SK-N-SH (cell line): ENCODE measurements at regions not wholly inside any gene's neighbourhood (a gene's known extent, or its start where the extent isn't known, plus 50 kb on each side); places are given as distances from the start of the nearest gene placed in this dataset.

Experiments used
- CTCF ChIA-PET: fragments of 300-600, 350-600 bp; formaldehyde crosslinking; extraction: SDS; loops from one replicate; lab custom pipeline; 2021; lab: Yijun Ruan, JAX
- POLR2A ChIA-PET: fragments of 350-600 bp; sonication (Branson Sonifier 250); formaldehyde crosslinking; extraction: SDS; loops from one replicate; lab custom pipeline; 2020; ENCODE audit warnings: antibody characterized with exemption, inconsistent platforms; lab: Yijun Ruan, JAX
- DNase-seq: peaks from one replicate; pipeline ENCODE4 v3.0.0; 2012
- H2AFZ ChIP-seq: fragments of 200-600 bp; sonication (generic); 2 replicates; pipeline ENCODE4 v1.8.1; 2016; ENCODE audit warnings: antibody characterized with exemption, mild to moderate bottlenecking, low read depth
- H3F3A ChIP-seq: fragments of 200-600 bp; sonication (generic); replicated peaks from 2 replicates; pipeline ENCODE3; 2016; ENCODE audit warnings: antibody characterized with exemption, mild to moderate bottlenecking; ENCODE audit not compliant: insufficient read depth
- H3K27ac ChIP-seq, 2 experiments: fragments of 200-500 bp in 1 of 2; fragments of 200-600 bp in 1 of 2; sonication (Bioruptor generic) in 1 of 2; sonication (generic), shearing (Covaris generic) in 1 of 2; 2 replicates each; pipeline versions ENCODE4 v1.5.1 to v1.6.1; 2014 to 2016; ENCODE audit warnings: low read depth in 2 of 2, inconsistent platforms in 1 of 2, low read length in 1 of 2, mild to moderate bottlenecking in 1 of 2, mixed read lengths in 1 of 2
- H3K27me3 ChIP-seq: fragments of 200-600 bp; sonication (generic), shearing (Covaris generic); 2 replicates; pipeline ENCODE4 v1.6.1; 2016; ENCODE audit warnings: mixed run types; ENCODE audit not compliant: insufficient read depth
- H3K36me3 ChIP-seq, 2 experiments: fragments of 200-500 bp in 1 of 2; fragments of 200-600 bp in 1 of 2; sonication (Bioruptor generic) in 1 of 2; sonication (generic) in 1 of 2; replicated peaks in 1 of 2; 2 replicates each; pipeline versions ENCODE3 to v1.5.1; 2014 to 2016; ENCODE audit warnings: low read length in 1 of 2, mild to moderate bottlenecking in 1 of 2; ENCODE audit not compliant: insufficient read depth in 2 of 2, control insufficient read depth in 1 of 2
- H3K4me1 ChIP-seq, 2 experiments: fragments of 200-500 bp in 1 of 2; fragments of 200-600 bp in 1 of 2; sonication (Bioruptor generic) in 1 of 2; sonication (generic), shearing (Covaris generic) in 1 of 2; 2 replicates each; pipeline versions ENCODE4 v1.5.1 to v1.6.1; 2014 to 2016; ENCODE audit warnings: low read depth in 1 of 2, low read length in 1 of 2, mixed run types in 1 of 2; ENCODE audit not compliant: insufficient read depth in 2 of 2, control insufficient read depth in 1 of 2
- H3K4me2 ChIP-seq: fragments of 200-600 bp; sonication (generic), shearing (Covaris generic); 2 replicates; pipeline ENCODE4 v1.6.1; 2017; ENCODE audit warnings: mixed run types
- H3K4me3 ChIP-seq, 2 experiments: fragments of 200-500 bp in 1 of 2; fragments of 200-600 bp in 1 of 2; sonication (Bioruptor generic) in 1 of 2; sonication (generic), shearing (Covaris generic) in 1 of 2; 2 replicates each; pipeline versions ENCODE4 v1.5.1 to v1.8.1; 2014 to 2016; ENCODE audit warnings: low read depth in 2 of 2, inconsistent platforms in 1 of 2, low read length in 1 of 2, mild to moderate bottlenecking in 1 of 2, mixed read lengths in 1 of 2, moderate library complexity in 1 of 2
- H3K79me2 ChIP-seq: fragments of 200-600 bp; sonication (generic); 2 replicates; pipeline ENCODE4 v1.8.1; 2017; ENCODE audit warnings: mild to moderate bottlenecking; ENCODE audit not compliant: insufficient read depth
- H3K9ac ChIP-seq: fragments of 200-600 bp; sonication (generic); 2 replicates; pipeline ENCODE4 v1.6.1; 2017; ENCODE audit warnings: mixed run types
- H3K9me2 ChIP-seq: fragments of 200-600 bp; sonication (generic); 2 replicates; pipeline ENCODE4 v1.6.1; 2017; ENCODE audit warnings: mixed run types
- H3K9me3 ChIP-seq: fragments of 200-600 bp; sonication (generic); 2 replicates; pipeline ENCODE4 v1.6.1; 2017; ENCODE audit warnings: mixed run types, mild to moderate bottlenecking, moderate library complexity
- H4K20me1 ChIP-seq: fragments of 200-600 bp; sonication (generic); 2 replicates; pipeline ENCODE4 v1.6.1; 2017; ENCODE audit warnings: mild to moderate bottlenecking, mixed run types; ENCODE audit not compliant: insufficient read depth
- CTCF ChIP-seq: fragments of 200-600 bp; sonication (generic); IDR thresholded peaks from 2 replicates; pipeline ENCODE4 v1.6.1; 2017; ENCODE audit warnings: antibody characterized with exemption, mild to moderate bottlenecking, moderate library complexity
- EP300 ChIP-seq, 2 experiments: IDR thresholded peaks; 2 replicates each; pipeline versions ENCODE4 v1.4.0 to v1.6.1; 2012; ENCODE audit warnings: borderline replicate concordance in 1 of 2, low read depth in 1 of 2, low read length in 1 of 2
- FOXM1 ChIP-seq: IDR thresholded peaks from 2 replicates; pipeline ENCODE4 v1.4.0; 2012; ENCODE audit warnings: low read depth, mild to moderate bottlenecking
- JUND ChIP-seq: IDR thresholded peaks from 2 replicates; pipeline ENCODE4 v1.4.0; 2012
- MEF2A ChIP-seq: IDR thresholded peaks from 2 replicates; pipeline ENCODE4 v1.4.0; 2012; ENCODE audit warnings: low read depth, borderline replicate concordance
- NFIC ChIP-seq: IDR thresholded peaks from 2 replicates; pipeline ENCODE4 v1.4.0; 2012; ENCODE audit warnings: borderline replicate concordance
- NRF1 ChIP-seq: IDR thresholded peaks from 2 replicates; pipeline ENCODE4 v1.6.1; 2012; ENCODE audit warnings: low read depth, mild to moderate bottlenecking, low read length
- RAD21 ChIP-seq: IDR thresholded peaks from 2 replicates; pipeline ENCODE4 v1.6.1; 2012; ENCODE audit warnings: mild to moderate bottlenecking, low read length
- SIN3A ChIP-seq: IDR thresholded peaks from 2 replicates; pipeline ENCODE4 v1.6.1; 2012; ENCODE audit warnings: low read depth, mild to moderate bottlenecking, low read length, moderate library complexity, borderline replicate concordance
- SMC3 ChIP-seq: IDR thresholded peaks from 2 replicates; pipeline ENCODE4 v1.6.1; 2012; ENCODE audit warnings: low read depth, low read length, improper control_type of control experiment
- TEAD4 ChIP-seq: IDR thresholded peaks from 2 replicates; pipeline ENCODE4 v1.4.0; 2012; ENCODE audit warnings: mild to moderate bottlenecking, borderline replicate concordance; ENCODE audit not compliant: insufficient read depth
- USF1 ChIP-seq: IDR thresholded peaks from 2 replicates; pipeline ENCODE4 v1.4.0; 2012; ENCODE audit warnings: low read depth, borderline replicate concordance
- YY1 ChIP-seq: IDR thresholded peaks from 2 replicates; pipeline ENCODE4 v1.4.0; 2012; ENCODE audit warnings: low read depth, mild to moderate bottlenecking
- ZBTB33 ChIP-seq: IDR thresholded peaks from 2 replicates; pipeline ENCODE4 v1.4.0; 2012; ENCODE audit warnings: low read depth, borderline replicate concordance
- WGBS: methylation state at CpG from one replicate; pipeline ENCODE4 v1.1.6; 2017; ENCODE audit warnings: low lambda C conversion rate; 5-methylcytosine and 5-hydroxymethylcytosine counted together
- TF ChIP-seq, protein P1 (sequence below): IDR thresholded peaks from 2 replicates; pipeline ENCODE4 v1.4.0; 2012; ENCODE audit warnings: low read depth

DNA sequence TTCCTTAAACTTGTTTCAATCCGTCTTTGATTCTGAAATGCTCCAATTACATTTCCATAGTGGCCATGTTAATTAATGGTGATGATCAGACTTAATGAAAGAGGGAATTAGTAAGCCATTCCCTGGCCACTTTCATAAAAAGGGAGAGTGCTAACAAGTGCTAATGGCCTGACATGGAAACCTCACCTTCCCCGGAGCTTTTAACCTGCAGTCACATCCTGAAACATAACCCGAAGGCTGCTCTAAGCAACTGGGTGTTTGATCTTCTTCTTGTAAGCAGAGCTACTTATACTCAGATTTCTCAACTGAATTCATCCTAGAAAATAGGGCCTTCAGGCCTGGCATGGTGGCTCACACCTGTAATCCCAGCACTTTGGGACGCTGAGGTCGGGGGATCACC lies 67.1 kb upstream of the ZMYND8 start:
- Histone ChIP-seq H3K9me2 (no peaks in the 10 kb centered on the region), H3F3A (no peaks in the 10 kb centered on the region)
- CTCF ChIA-PET, result interaction anchor here (1.5 kb wide), 1 partner anchor 12 kb away, joined by 4 read pairs; no protein-coding TSS in a partner anchor
- no peak for TF ChIP-seq NRF1
- no peak for TF ChIP-seq SMC3
- no peak for TF ChIP-seq RAD21
- no peak for TF ChIP-seq NFIC
- no peak for TF ChIP-seq CTCF
- TF ChIP-seq TEAD4, result no peak
- no peak for TF ChIP-seq MEF2A
- TF ChIP-seq, all 33 proteins: peak for 0
- Histone ChIP-seq H3K9me3 (no peaks in the 10 kb centered on the region), H3K4me3 (no peak overlapping the region), H3K79me2 (no peaks in the 10 kb centered on the region), H3K36me3 (no peaks in the 10 kb centered on the region), H3K9ac (no peak overlapping the region), H3K27ac (no peak overlapping the region), H3K27me3 (no peaks in the 10 kb centered on the region), H4K20me1 (no peaks in the 10 kb centered on the region), H2AFZ (no peak overlapping the region), H3K4me1 (no peaks in the 10 kb centered on the region; a peak in 1 of 4 replicates), H3K4me2 (no peak overlapping the region)
- DNase-seq, result no peak
- POLR2A ChIA-PET, result no interaction called here
- WGBS, result 93% methylated on average over 5 of the region's 5 CpGs

- H3K9ac ChIP-seq, result no peak overlapping the region
- no peaks in the 10 kb centered on the region for H3K27me3 ChIP-seq
- no peaks in the 10 kb centered on the region for H3K36me3 ChIP-seq
- no peaks in the 10 kb centered on the region for H3K4me1 ChIP-seq
- H3F3A ChIP-seq, result no peaks in the 10 kb centered on the region
- H3K4me3 ChIP-seq, result no peak overlapping the region
- TF ChIP-seq EP300 (IDR thresholded peaks at IDR 0.05; ENCODE audit: borderline replicate concordance in 1 of 2, low read depth in 1 of 2, low read length in 1 of 2) (no peak), NFIC (no peak), FOXM1 (no peak), YY1 (no peak), NRF1 (no peak), SIN3A (no peak), ZBTB33 (no peak), TEAD4 (no peak), SMC3 (no peak), USF1 (no peak), JUND (no peak)
- TF ChIP-seq, protein P1, sequence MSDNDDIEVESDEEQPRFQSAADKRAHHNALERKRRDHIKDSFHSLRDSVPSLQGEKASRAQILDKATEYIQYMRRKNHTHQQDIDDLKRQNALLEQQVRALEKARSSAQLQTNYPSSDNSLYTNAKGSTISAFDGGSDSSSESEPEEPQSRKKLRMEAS, result no peak
- CTCF ChIA-PET, result no interaction called here
- no peaks in the 10 kb centered on the region for H3K79me2 ChIP-seq
- POLR2A ChIA-PET, result no interaction called here
- H3K27ac ChIP-seq, result no peak overlapping the region
- no peaks in the 10 kb centered on the region for H3K9me2 ChIP-seq
- 57% methylated on average over 2 of the region's 2 CpGs for WGBS
- no peak overlapping the region for H2AFZ ChIP-seq
- no peak overlapping the region for H3K4me2 ChIP-seq
- no peaks in the 10 kb centered on the region for H3K9me3 ChIP-seq
- H4K20me1 ChIP-seq, result no peaks in the 10 kb centered on the region
- DNase-seq, result no peak
Measured at GRCh38 chr20:47427067-47427466, 70.6 kb upstream of the ZMYND8 start.
